HL-60 (cell line): ENCODE measurements at regions not wholly inside any gene's neighbourhood (a gene's known extent, or its start where the extent isn't known, plus 50 kb on each side); places are given as distances from the start of the nearest gene placed in this dataset.

Source experiments
- GABPA ChIP-seq: IDR thresholded peaks from 2 replicates; pipeline ENCODE4 v1.6.1; 2012; ENCODE audit warnings: low read depth
- POLR2AphosphoS5 ChIP-seq: IDR thresholded peaks from 2 replicates; pipeline ENCODE4 v1.6.1; 2012; ENCODE audit warnings: low read depth
- TF ChIP-seq, protein P1 (sequence below): IDR thresholded peaks from one replicate; pipeline ENCODE4 v1.5.1; 2011; ENCODE audit warnings: low read length, control low read depth, inconsistent platforms; ENCODE audit not compliant: insufficient read depth
- TF ChIP-seq, protein P2 (sequence below): IDR thresholded peaks from 2 replicates; pipeline ENCODE4 v1.6.1; 2012; ENCODE audit warnings: low read depth; ENCODE audit not compliant: insufficient replicate concordance

DNA sequence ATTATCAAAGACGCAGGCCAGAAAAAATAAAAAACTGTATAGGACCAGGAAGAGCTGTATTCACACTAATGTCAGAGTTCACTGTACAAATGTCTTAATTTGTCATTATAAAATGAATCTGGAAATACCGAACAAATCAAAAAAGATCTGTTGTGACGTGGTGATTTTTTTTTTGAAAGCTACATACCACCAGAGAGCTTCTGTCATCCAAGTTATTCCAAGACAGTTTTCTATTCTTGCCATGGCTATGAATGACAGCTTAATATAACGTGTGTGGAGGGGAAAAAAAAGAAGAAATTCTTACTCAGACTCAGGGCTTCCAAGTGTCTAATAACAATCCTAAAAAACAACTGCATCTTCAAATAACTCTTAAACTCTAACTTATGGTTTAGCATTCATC is 328.8 kb upstream of the BTBD3 start:
- TF ChIP-seq, protein P1, sequence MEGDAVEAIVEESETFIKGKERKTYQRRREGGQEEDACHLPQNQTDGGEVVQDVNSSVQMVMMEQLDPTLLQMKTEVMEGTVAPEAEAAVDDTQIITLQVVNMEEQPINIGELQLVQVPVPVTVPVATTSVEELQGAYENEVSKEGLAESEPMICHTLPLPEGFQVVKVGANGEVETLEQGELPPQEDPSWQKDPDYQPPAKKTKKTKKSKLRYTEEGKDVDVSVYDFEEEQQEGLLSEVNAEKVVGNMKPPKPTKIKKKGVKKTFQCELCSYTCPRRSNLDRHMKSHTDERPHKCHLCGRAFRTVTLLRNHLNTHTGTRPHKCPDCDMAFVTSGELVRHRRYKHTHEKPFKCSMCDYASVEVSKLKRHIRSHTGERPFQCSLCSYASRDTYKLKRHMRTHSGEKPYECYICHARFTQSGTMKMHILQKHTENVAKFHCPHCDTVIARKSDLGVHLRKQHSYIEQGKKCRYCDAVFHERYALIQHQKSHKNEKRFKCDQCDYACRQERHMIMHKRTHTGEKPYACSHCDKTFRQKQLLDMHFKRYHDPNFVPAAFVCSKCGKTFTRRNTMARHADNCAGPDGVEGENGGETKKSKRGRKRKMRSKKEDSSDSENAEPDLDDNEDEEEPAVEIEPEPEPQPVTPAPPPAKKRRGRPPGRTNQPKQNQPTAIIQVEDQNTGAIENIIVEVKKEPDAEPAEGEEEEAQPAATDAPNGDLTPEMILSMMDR, result no peak
- no peak for TF ChIP-seq POLR2AphosphoS5
- no peak for TF ChIP-seq GABPA
- TF ChIP-seq, protein P2, sequence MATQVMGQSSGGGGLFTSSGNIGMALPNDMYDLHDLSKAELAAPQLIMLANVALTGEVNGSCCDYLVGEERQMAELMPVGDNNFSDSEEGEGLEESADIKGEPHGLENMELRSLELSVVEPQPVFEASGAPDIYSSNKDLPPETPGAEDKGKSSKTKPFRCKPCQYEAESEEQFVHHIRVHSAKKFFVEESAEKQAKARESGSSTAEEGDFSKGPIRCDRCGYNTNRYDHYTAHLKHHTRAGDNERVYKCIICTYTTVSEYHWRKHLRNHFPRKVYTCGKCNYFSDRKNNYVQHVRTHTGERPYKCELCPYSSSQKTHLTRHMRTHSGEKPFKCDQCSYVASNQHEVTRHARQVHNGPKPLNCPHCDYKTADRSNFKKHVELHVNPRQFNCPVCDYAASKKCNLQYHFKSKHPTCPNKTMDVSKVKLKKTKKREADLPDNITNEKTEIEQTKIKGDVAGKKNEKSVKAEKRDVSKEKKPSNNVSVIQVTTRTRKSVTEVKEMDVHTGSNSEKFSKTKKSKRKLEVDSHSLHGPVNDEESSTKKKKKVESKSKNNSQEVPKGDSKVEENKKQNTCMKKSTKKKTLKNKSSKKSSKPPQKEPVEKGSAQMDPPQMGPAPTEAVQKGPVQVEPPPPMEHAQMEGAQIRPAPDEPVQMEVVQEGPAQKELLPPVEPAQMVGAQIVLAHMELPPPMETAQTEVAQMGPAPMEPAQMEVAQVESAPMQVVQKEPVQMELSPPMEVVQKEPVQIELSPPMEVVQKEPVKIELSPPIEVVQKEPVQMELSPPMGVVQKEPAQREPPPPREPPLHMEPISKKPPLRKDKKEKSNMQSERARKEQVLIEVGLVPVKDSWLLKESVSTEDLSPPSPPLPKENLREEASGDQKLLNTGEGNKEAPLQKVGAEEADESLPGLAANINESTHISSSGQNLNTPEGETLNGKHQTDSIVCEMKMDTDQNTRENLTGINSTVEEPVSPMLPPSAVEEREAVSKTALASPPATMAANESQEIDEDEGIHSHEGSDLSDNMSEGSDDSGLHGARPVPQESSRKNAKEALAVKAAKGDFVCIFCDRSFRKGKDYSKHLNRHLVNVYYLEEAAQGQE, result no peak
